DMS79 treated with DMSO at 0.1 percent for 48 hours (cell line): ENCODE measurements at regions not wholly inside any gene's neighbourhood (a gene's known extent, or its start where the extent isn't known, plus 50 kb on each side); places are given as distances from the start of the nearest gene placed in this dataset.
"Not testable (repeated sequence)": the region's sequence is repeated elsewhere in the genome, so short reads cannot be mapped to it uniquely, and the experiment has no call there.

Source experiments
- DNase-seq: peaks from one replicate; lab custom pipeline; 2025; lab: John Stamatoyannopoulos, UW

- no peak for DNase-seq
Observed at GRCh38 chr5:1731091-1731639, 68.5 kb downstream of the MRPL36 start.

GRCh38 chr5:1730487-1730847, 69.2 kb downstream of the MRPL36 start:
- no peak for DNase-seq

- no peak for DNase-seq
Observed at GRCh38 chr5:1729641-1730486, 69.8 kb downstream of the MRPL36 start.

GRCh38 chr5:1728846-1729245, 70.8 kb downstream of the MRPL36 start:
- no peak for DNase-seq

- DNase-seq = no peak
Observed at GRCh38 chr5:1727571-1727970, 72.1 kb downstream of the MRPL36 start.

DNA sequence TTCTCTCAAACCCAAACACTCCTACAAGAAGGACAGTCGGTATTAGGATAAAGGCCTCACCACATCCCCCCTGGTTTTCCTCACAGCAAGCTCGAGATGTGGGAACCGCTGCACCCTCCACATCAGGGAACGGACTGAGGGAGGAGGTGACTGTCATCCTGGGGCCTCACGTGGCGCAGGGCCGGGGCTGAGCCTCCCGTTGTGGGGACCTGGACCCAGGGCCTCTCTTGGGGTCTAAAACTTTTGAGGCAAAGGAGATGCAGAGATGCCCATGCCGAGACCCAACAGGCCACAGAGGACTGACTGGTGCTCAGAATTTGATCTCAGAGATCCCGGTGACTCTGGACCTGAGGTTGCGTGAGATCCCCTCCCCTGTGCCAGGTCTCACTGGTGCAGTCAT, 72.7 kb downstream of the MRPL36 start:
- DNase-seq = no peak

GRCh38 chr5:1726469-1726865, 73.2 kb downstream of the MRPL36 start:
- DNase-seq = no peak

GRCh38 chr5:1725641-1726468, 73.8 kb downstream of the MRPL36 start:
- DNase-seq = no peak

DNA sequence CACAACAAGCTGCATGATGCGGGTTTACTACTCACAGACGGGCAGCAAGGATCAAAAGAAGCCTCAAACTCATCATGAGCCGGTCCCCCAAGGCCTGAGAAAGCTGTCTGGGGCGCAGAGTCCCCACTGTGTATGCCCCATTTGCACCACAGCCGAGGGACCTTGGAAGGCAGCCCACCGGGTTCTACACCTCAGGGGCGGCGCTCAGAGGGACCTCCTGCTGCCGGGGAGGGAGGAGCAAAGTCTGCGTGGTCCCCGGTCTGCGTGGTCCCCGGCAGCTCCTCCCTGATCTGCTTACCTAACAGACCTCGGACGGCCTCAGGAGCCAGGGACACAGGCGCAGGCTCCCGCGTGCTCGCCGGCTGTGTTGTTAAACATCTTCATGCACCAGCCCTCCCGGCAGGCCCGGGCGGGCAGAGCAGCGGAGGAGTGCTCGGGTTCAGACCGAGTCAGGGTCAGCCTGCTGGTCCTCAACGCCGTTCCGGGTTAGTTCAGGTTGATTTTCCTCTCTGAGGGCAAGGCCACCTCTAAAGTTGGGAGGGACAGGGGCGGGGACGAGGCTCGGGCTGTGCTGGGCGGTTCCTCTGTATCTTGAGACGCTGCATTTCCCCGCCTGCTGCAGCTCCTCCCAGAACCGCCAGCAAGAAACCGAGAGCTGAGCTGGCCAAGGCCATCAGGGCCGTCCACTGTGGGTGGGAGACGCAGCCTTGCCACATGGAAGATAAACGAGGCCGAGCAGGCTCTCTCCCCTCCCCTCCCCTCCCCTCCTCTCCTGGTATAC, 74.6 kb downstream of the MRPL36 start:
- no peak for DNase-seq

DNA sequence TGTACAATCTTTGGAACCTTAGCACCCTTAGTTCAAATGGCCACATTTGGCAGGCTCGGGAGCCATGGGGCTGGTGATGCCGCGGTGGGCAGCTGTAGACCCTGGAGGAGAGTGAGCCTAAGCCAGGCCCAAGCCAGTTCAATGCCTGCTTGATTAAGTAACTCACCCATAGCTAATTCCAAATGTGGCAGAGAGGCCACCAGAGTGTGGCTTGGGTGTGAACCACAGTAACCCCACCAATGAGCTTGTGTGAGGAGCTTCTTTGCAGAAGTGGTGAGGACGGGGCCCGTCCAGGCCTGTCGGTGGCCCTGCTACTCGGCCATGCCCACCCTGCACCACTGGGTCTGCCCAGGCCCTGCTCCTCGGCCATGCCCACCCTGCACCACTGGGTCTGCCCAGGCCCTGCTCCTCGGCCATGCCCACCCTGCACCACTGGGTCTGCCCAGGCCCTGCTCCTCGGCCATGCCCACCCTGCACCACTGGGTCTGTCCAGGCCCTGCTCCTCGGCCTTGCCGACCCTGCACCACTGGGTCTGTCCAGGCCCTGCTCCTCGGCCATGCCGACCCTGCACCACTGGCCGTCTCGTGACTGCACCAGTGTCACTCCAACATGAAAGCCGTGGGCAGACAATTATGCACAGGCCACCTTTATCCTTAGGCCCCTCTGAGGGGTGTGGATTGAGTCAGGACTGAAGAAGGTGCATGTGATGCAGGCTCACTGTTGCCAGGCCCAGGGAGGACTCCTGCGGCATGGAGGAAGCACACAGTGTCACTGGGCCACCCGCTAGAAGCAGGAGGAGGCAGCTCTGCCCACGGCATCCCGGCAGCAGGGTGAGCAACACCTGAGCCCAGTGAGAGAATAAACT, 75.4 kb downstream of the MRPL36 start:
- no peak for DNase-seq

- DNase-seq = no peak
Observed at GRCh38 chr5:1723476-1723875, 76.2 kb downstream of the MRPL36 start.

GRCh38 chr5:1722877-1723276, 76.8 kb downstream of the MRPL36 start:
- no peak for DNase-seq

DNA sequence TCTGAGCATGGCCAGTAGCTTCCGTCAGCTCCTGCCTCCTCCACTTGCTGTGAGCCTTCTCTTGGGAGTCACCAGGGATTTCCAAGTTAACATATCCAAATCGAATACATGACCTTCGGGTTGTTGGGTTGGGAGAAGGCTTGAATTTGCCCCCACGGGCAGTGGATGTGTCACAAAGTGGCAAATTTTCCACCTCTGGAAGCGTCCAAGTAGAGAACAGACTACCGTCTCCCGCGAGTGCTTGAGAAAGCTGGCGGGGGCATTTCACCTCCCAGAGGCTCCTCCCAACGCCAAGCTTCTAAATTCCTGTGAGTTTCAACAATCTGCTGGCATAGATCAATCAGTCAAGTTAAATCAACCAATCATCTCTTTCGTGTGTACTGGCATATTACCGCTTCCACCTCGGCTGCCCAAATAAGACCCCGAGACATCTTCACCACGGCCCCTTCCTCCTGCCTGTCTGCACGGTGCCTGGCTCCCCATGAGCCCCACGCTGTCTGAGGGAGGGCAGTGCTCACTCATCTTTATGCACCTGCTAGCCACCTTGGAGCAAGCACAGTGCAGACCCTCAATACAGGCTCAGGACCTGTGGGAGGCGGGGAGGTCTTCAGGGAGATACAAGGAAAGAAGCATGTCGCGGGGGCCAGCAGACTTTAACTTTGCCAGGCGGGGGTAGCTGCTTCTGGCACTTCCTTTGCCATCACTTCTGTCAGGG, 79.1 kb downstream of the MRPL36 start:
- DNase-seq = no peak

DNA sequence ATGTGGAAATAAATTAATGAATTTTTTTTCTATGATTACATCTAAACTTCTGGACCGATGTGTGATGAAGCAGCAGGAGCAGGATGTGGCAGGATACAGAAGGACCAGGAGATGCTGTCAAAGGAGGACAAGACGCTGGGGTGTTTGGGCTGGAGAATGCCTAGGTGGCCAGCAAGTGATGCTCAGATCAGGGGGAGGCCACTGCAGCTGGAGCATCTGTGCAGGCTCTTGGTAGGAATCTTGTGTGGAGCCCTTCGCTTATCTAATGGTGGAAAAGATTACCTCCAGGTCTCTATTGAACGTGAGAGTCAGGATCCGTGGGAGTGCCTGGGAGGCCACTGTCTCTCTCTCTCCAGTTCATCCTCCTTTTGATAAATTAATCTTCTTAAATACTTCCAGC, 79.8 kb downstream of the MRPL36 start:
- no peak for DNase-seq

- DNase-seq = no peak
Observed at GRCh38 chr5:1718669-1719068, 81.0 kb downstream of the MRPL36 start.

- DNase-seq = not testable (repeated sequence)
Observed at GRCh38 chr5:1710091-1710490, 89.5 kb downstream of the MRPL36 start.

- DNase-seq = no peak
Observed at GRCh38 chr5:1709171-1709803, 90.3 kb downstream of the MRPL36 start.

DNA sequence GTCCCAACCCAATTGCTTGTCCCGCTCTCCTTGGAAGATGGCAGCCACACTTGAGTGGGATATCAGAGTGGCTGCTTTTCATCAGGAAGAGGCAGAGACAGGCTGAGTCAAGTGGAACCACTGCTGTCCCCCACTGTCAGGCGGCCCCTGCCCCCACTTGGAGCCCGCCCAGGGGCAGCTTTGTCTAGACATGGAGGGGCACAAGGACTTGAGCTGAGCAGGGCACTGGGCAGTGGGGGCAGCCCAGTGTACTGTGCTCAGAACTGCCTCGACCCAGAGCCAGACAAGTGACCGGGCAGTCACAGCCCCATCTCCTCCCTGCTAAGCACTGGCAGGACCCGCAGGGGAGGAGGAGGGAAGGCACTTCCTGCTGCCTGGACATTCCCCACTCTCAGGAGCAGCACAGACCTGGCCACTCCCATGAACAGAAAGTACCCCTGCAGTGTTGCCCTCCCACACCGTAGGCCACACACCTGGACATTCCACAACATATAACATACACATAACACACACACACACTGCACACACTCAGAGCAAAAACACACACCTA, 91.0 kb downstream of the MRPL36 start:
- no peak for DNase-seq

DNA sequence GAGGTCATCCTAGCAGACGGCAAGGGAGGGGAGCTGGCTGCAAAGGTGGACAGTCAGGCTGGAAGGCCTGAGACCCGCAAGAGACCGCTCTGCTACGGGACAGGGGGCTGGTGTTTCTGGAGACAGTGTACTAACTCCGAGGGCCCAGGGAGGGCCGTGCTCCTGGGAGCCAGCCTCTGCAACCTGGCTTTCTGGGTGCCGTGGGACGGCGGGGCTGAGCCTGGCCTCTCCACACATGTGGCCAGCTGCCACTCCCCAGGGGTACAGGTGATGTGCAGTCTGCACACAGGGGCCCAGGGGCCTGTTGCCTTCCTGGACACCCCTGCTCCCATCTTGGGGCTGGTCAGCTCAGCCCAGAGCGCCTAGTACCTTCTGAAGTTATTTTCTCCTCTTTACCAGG, 92.2 kb downstream of the MRPL36 start:
- DNase-seq = no peak

DNA sequence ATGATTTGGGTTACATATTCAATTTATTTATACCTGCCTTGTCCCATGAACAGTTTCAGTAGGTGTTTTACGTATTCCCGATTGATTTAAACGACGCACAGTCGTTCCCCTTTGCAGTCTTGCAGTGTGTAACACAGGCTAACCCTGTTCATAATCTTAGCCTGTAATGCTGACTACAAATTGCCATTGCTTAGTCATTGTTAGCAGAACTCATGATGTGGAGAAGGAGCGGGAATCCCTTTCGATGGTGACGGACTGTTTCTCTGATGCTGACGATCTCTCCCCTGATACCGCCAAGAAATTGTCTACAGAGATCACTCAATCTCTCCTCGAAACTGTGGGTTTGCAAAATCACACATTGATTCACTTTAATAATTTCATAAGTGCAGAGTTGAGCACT, 93.2 kb downstream of the MRPL36 start:
- DNase-seq = no peak
